Parathyroid adenoma (tissue), 2 donors: ENCODE measurements at regions not wholly inside any gene's neighbourhood (a gene's known extent, or its start where the extent isn't known, plus 50 kb on each side); places are given as distances from the start of the nearest gene placed in this dataset.
"Not testable (repeated sequence)": the region's sequence is repeated elsewhere in the genome, so short reads cannot be mapped to it uniquely, and the experiment has no call there.

Experiments
- H2AFZ ChIP-seq: fragments of 300-600 bp; sonication (generic); one replicate; pipeline ENCODE4 v1.7.0; 2017; ENCODE audit warnings: antibody characterized with exemption, mild to moderate bottlenecking
- H3K27ac ChIP-seq: fragments of 300-600 bp; sonication (generic); one replicate; pipeline ENCODE4 v1.7.0; 2017
- H3K27me3 ChIP-seq: fragments of 300-600 bp; sonication (generic); one replicate; pipeline ENCODE4 v1.7.0; 2017; ENCODE audit warnings: low read length; ENCODE audit not compliant: control insufficient read depth, insufficient read depth
- H3K36me3 ChIP-seq: fragments of 300-600 bp; sonication (generic); one replicate; pipeline ENCODE4 v1.7.0; 2017; ENCODE audit warnings: low read length; ENCODE audit not compliant: control insufficient read depth, insufficient read depth
- H3K4me1 ChIP-seq: fragments of 300-600 bp; sonication (generic); one replicate; pipeline ENCODE4 v1.7.0; 2017; ENCODE audit warnings: control low read depth
- H3K4me2 ChIP-seq: fragments of 300-600 bp; sonication (generic); one replicate; pipeline ENCODE4 v1.7.0; 2017; ENCODE audit warnings: low read length
- H3K4me3 ChIP-seq: fragments of 300-600 bp; sonication (generic); one replicate; pipeline ENCODE4 v1.7.0; 2017; ENCODE audit warnings: low read depth, low read length
- H3K79me2 ChIP-seq: fragments of 300-600 bp; sonication (generic); one replicate; pipeline ENCODE4 v1.7.0; 2017; ENCODE audit warnings: control low read depth
- H3K9ac ChIP-seq: fragments of 300-600 bp; sonication (generic); one replicate; pipeline ENCODE4 v1.7.0; 2017; ENCODE audit warnings: mild to moderate bottlenecking
- H3K9me3 ChIP-seq: fragments of 300-600 bp; sonication (generic); one replicate; pipeline ENCODE4 v1.7.0; 2017; ENCODE audit warnings: low read length; ENCODE audit not compliant: control insufficient read depth
- CTCF ChIP-seq: fragments of 300-600 bp; sonication (generic); IDR thresholded peaks from one replicate; pipeline ENCODE4 v1.7.0; 2017; ENCODE audit warnings: antibody characterized with exemption, mild to moderate bottlenecking
- donor health status: primary hyperparathyroidism.

GRCh38 chr18:60069145-60069544 is 169.3 kb downstream of the PMAIP1 start:
- Histone ChIP-seq H3K27me3 (no peaks in the 10 kb centered on the region), H2AFZ (no peak overlapping the region), H3K4me2 (no peak overlapping the region), H3K27ac (no peak overlapping the region), H3K4me3 (no peak overlapping the region), H3K9me3 (no peaks in the 10 kb centered on the region), H3K79me2 (no peaks in the 10 kb centered on the region), H3K4me1 (no peaks in the 10 kb centered on the region), H3K36me3 (no peaks in the 10 kb centered on the region), H3K9ac (no peak overlapping the region)
- TF ChIP-seq CTCF: no peak

GRCh38 chr18:60067426-60068210 is 167.8 kb downstream of the PMAIP1 start:
- no peak overlapping the region for H3K4me3 ChIP-seq

GRCh38 chr18:60066219-60066975 is 166.6 kb downstream of the PMAIP1 start:
- Histone ChIP-seq H3K9ac (no peak overlapping the region), H3K79me2 (no peaks in the 10 kb centered on the region), H3K27ac (no peak overlapping the region), H2AFZ (no peak overlapping the region), H3K4me2 (no peak overlapping the region), H3K4me3 (no peak overlapping the region), H3K9me3 (no peaks in the 10 kb centered on the region), H3K36me3 (no peaks in the 10 kb centered on the region), H3K27me3 (no peaks in the 10 kb centered on the region), H3K4me1 (no peaks in the 10 kb centered on the region)
- TF ChIP-seq CTCF: no peak

More at GRCh38 chr18:60067426-60068210, 167.8 kb downstream of the PMAIP1 start:
- Histone ChIP-seq H3K4me2 (no peak overlapping the region), H3K9ac (no peak overlapping the region), H3K36me3 (no peaks in the 10 kb centered on the region), H2AFZ (no peak overlapping the region), H3K79me2 (no peaks in the 10 kb centered on the region), H3K27ac (no peak overlapping the region), H3K27me3 (no peaks in the 10 kb centered on the region), H3K4me1 (no peaks in the 10 kb centered on the region), H3K9me3 (no peaks in the 10 kb centered on the region)
- TF ChIP-seq CTCF: no peak

GRCh38 chr18:60064271-60064670 is 164.5 kb downstream of the PMAIP1 start:
- TF ChIP-seq CTCF: no peak
- Histone ChIP-seq H3K4me1 (no peaks in the 10 kb centered on the region), H3K79me2 (no peaks in the 10 kb centered on the region), H3K4me2 (no peak overlapping the region), H3K36me3 (no peaks in the 10 kb centered on the region), H3K9me3 (no peaks in the 10 kb centered on the region), H3K4me3 (no peak overlapping the region), H3K9ac (no peak overlapping the region), H3K27ac (no peak overlapping the region), H3K27me3 (no peaks in the 10 kb centered on the region), H2AFZ (no peak overlapping the region)

- not testable (repeated sequence) for H3K9ac ChIP-seq, H3K36me3 ChIP-seq, H3K27ac ChIP-seq, H3K79me2 ChIP-seq, H2AFZ ChIP-seq, H3K9me3 ChIP-seq, H3K4me2 ChIP-seq, H3K4me1 ChIP-seq, H3K4me3 ChIP-seq, H3K27me3 ChIP-seq
Measured at GRCh38 chr18:60062831-60063230, 163.0 kb downstream of the PMAIP1 start.
